ENCODE measurements at regions not wholly inside any gene's neighbourhood (a gene's known extent, or its start where the extent isn't known, plus 50 kb on each side); places are given as distances from the start of the nearest gene placed in this dataset.

DNA sequence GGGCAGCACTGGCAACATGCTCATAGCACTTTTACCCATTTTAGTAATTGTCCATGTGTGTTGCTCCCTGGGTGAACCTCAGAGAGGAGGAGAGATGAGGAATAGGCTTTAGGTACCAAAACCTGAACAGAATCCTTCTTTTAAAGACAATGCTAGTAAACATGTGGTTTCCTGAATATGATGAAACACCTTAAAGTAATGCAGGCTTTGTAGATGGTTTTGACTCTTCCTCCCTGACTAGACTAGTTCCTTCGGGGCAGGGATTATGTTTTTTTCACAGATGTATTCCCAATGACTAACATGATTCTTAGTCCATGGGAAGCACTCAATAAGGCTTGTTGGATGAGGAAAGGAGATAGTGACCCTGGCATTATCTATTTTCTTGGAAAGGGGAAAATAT, 367.6 kb upstream of the JAG1 start:
- no peak for DNase-seq

- no peak for DNase-seq
Observed at GRCh38 chr20:11043001-11043400, 369.2 kb upstream of the JAG1 start.

- DNase-seq: no peak
Observed at GRCh38 chr20:11044561-11044960, 370.8 kb upstream of the JAG1 start.

- no peak for DNase-seq
Observed at GRCh38 chr20:11045412-11046175, 371.8 kb upstream of the JAG1 start.

DNA sequence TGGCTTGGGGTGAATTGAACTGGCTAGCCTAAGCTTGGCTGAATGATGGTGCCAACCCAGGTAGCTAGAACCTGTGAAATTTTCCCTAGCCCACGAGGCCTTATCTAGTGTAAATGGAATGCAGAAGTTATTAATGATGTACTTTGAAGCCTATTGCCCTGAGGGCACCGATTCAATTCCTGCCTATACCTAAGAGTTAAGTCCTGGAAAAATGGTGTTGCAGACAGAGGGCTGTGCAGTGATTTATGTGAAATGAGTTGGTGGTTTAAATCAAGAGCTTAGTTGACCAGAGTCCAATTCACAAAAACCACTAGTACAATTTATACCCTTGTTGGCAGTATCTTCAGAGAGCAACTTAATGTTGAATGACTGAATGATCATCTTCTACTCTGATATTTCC, 373.8 kb upstream of the JAG1 start:
- DNase-seq: no peak

GRCh38 chr20:11048739-11049138, 374.9 kb upstream of the JAG1 start:
- DNase-seq: no peak

DNA sequence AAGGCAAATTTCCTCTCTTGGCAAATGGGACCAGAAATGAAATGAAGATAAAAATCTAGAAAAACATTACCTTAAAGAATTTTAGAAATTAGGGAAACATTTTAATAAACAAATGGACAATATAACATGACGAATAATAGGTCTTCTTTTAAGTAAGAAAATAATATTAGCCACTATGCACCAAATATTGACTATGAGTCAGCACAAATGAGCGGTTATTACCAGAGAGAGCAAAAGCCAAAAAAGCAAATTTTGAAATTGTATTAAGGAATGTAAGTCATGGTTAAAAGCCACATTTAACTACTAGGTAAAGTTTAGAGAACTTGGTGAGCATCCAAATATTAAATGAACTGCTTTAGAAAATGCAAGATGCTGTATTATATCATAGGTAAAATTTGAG, 376.6 kb upstream of the JAG1 start:
- DNase-seq: no peak

DNA sequence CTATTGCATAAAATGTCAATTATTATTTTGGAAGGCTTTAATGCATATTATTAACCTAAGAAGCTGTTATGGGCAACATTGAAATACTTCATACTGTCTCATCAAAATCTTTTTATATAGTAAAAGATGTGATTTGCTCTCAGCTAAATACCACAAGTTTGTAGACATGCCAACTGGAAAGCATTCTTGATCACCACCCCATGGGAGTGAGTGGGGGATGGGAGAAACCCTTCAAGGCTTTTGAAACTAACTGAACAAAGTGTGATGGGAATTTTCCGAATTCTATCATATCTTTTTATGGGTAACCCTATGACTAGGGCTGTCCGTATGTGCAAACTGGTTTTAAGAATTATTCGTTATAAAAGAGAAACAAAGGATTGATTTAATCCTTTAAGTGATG, 377.3 kb upstream of the JAG1 start:
- no peak for DNase-seq

DNA sequence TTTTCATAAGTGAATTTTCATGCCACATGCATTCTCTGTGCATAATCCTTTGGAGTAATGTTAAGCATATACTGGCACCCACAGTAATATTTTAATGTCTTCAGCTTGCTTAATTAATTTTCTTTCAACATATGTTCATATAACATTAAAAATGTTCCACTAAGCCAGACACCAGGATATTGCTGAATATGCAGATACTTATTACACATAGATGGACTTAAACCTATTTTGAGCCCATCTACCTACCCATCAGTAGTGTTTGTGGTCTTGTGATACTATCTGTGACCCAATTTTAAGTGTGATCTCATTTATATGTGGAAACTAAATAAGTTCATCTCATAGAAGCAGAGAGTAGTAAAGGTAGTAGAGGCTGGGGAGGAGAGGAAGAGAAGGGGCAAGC, 379.5 kb upstream of the JAG1 start:
- DNase-seq: no peak

- DNase-seq: no peak
Observed at GRCh38 chr20:11054266-11054993, 380.6 kb upstream of the JAG1 start.

DNA sequence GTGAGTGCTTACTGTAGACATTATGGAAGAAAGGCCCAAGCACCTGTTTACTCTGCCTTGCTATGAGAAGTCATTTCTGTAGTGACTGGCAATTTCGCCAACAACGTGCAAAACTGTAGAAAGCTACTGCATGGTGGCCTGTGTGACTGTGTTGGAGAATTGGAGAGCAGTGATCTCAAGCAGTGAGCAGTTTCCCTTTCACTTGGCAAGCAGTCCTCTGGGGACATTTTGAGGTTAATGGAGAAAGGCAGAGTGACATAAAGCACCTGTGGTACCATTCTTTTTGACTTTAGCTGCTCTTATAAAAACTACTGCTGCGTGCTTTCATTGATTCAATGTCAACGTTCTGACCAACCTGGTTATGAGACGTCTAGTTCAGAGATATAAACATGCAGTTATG, 382.6 kb upstream of the JAG1 start:
- DNase-seq: no peak

DNA sequence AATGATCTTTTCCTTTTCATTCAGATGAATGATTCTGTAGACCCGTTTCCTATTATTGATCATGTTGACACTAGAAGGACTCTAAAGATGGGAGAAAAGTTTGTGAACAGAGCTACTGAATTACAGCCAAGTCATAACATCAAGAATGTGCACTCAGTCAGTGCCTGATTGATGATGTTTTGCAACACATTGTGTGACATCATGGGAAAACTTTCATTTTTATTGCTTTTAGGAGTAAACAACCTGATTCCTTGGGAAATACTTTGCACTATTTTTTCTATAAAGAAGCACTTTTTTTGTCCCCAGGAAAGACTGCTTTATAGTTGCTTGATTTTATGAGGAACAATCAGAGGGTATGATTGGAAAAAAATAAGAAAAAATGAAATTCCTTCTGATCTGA, 383.8 kb upstream of the JAG1 start:
- DNase-seq: no peak

DNA sequence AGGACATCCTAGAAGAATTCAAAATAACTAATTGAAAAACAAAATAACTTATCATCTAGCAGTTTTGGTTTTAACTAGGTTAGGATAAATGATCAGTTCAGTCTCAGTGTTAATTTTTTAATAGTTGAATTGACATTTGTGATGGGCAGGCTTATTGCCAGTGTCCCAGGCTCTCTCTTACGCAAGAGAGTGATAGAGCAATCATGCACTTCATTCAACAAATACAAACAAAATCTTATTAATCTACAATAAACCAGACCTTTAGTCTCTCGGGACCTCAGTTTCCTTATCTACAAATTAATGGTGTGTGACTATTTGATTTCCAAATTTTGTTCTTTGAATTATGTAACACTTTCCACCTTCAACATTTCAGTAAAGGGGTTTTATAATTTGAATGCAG, 385.9 kb upstream of the JAG1 start:
- DNase-seq: no peak

- DNase-seq: no peak
Observed at GRCh38 chr20:11060423-11061185, 386.8 kb upstream of the JAG1 start.

DNA sequence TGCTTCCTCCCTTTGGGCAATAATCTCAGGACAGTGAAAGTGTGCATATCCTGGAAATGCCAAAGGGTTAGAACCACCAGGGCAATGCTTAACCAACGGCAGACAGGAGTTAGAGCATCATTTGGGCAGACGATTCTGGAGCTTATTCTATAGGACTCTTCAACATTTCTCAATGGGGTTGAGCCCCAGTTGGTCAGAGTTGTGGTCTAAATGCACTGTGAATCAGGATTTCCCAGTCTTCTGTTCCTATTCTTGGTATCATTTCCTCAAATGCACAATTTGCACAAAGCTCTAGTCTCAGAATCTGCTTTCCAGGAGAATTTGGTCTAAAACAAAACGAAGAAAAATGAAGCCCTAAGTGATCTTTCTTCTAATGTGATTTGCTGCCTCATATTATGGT, 389.6 kb upstream of the JAG1 start:
- no peak for DNase-seq

GRCh38 chr20:11064946-11065345, 391.1 kb upstream of the JAG1 start:
- DNase-seq: no peak

DNA sequence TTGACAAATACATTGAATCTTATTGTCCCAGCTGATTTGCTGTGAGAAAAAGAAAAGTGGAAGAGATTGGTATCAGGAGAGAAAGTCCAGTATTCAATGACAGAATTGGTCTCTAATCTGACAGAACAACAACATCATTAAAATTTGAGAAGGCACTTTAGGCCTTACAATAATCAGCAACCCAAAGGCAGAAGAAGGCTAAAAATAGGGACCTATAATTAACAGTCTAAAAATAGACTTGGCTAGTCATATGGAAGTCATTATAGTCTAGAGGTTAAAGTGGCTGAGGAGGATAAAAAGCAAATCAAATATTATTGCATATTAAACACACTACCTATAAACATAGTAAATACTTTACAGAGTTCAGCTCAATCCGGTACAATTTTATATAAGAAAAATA, 393.6 kb upstream of the JAG1 start:
- no peak for DNase-seq

GRCh38 chr20:11072982-11073381, 399.2 kb upstream of the JAG1 start:
- no peak for DNase-seq

DNA sequence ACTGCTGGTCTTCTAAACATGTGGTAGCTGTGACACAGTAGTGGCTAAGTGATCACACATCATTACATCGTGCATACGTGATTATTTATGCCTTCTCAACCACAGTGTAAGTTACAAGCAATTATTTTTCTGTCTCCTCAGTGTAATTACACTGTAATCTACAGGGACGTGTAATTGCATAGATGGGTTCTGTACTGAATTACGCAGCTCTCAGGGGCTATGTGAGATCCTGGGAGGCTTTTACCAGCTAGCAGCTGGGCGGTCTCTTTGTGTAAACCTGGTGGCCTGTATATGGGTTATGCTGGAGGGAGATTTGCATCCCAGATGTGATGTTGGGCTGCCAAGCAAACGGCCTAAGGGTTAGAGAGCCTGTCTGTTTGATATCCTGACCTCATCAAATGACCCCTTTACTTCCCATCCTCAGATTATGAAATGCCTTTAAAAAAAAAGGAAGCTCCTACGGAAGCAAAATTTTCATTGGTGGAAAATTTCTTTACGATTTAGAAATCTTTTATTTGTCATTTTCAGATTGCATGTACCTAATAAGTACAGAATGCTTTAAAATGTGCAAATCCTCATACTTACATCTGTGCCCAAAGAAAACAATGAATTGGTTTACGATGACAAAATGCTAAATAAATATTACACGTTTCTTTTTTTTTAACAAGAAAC, 402.8 kb upstream of the JAG1 start:
- DNase-seq: no peak

- DNase-seq: no peak
Observed at GRCh38 chr20:11077226-11077625, 403.4 kb upstream of the JAG1 start.

DNA sequence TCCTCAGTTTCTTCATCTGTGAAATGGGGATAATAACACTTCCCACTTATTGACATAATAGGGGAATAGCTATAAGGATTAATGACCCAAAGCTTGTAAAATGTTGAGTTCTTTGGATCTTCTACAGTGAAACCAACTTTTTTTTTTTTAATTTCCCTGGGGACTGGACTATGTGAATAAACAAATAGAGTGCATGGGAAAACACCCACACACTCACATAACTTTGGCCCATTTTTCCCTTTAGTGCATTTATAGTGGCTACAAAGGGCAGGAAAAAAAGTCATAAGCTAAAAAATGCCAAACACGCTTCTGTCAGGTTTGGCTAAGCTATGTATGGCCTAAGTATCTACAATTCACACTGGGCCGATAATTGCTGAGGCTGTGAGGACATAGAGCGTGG, 406.2 kb upstream of the JAG1 start:
- no peak for DNase-seq

DNA sequence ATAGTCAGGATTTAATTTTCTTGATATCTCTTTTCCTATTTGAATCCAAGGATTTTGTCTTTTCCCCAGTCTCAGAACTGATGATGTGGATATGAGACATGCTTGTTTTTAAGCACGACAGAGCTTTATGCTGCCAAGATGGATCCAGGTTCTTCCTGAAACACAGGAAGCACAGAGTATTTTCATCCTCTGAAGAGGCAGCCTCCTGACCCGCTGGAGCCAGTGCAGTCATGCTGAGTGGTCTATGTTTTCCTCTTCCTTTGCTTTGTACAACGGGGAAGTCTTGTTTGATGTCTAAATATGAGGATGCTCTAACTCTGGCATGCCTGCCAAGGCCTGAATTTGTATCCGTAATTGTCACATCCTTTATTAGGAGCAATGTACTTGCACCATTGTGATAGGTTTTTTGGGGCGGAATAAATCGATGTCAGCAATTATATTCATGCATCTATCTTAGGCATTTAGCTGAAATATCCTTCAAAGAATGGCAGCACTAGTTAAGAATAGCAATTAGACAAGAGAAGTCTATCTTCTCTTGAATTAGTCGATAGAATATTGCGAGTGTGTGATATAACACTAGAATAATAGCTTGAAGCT, 407.1 kb upstream of the JAG1 start:
- no peak for DNase-seq
